ENCODE measurements at regions not wholly inside any gene's neighbourhood (a gene's known extent, or its start where the extent isn't known, plus 50 kb on each side); places are given as distances from the start of the nearest gene placed in this dataset.

GRCh38 chr15:52857937-52858781 lies 68.0 kb upstream of the ONECUT1 start:
- no peaks in the 10 kb centered on the region for H3K27me3 ChIP-seq (ENCODE audit: control insufficient read depth, insufficient read depth, low read length)
- H3K36me3 ChIP-seq (ENCODE audit: control insufficient read depth, low read depth, low read length) = no peaks in the 10 kb centered on the region
- H3K4me1 ChIP-seq (ENCODE audit: control insufficient read depth, low read depth, low read length) = peaks cover 16% of the 10 kb centered on the region
- no peak overlapping the region for H3K4me3 ChIP-seq (ENCODE audit: low read length)
- H3K9ac ChIP-seq (ENCODE audit: low read length) = no peak overlapping the region
- H3K9me3 ChIP-seq (ENCODE audit: control insufficient read depth, low read depth, low read length) = no peaks in the 10 kb centered on the region
- H3K27ac ChIP-seq (ENCODE audit: low read length) = no peak overlapping the region

GRCh38 chr15:52857471-52857870 lies 67.3 kb upstream of the ONECUT1 start:
- no peak overlapping the region for H3K4me3 ChIP-seq (ENCODE audit: low read length)
- H3K9me3 ChIP-seq (ENCODE audit: control insufficient read depth, low read depth, low read length) = no peaks in the 10 kb centered on the region
- H3K27ac ChIP-seq (ENCODE audit: low read length) = no peak overlapping the region
- no peaks in the 10 kb centered on the region for H3K36me3 ChIP-seq (ENCODE audit: control insufficient read depth, low read depth, low read length)
- H3K27me3 ChIP-seq (ENCODE audit: control insufficient read depth, insufficient read depth, low read length) = no peaks in the 10 kb centered on the region
- H3K9ac ChIP-seq (ENCODE audit: low read length) = no peak overlapping the region
- peaks cover 16% of the 10 kb centered on the region for H3K4me1 ChIP-seq (ENCODE audit: control insufficient read depth, low read depth, low read length)

GRCh38 chr15:52856286-52856685 lies 66.2 kb upstream of the ONECUT1 start:
- no peak overlapping the region for H3K9ac ChIP-seq (ENCODE audit: low read length)
- H3K36me3 ChIP-seq (ENCODE audit: control insufficient read depth, low read depth, low read length) = no peaks in the 10 kb centered on the region
- no peak overlapping the region for H3K4me3 ChIP-seq (ENCODE audit: low read length)
- peaks cover 16% of the 10 kb centered on the region for H3K4me1 ChIP-seq (ENCODE audit: control insufficient read depth, low read depth, low read length)
- H3K9me3 ChIP-seq (ENCODE audit: control insufficient read depth, low read depth, low read length) = no peaks in the 10 kb centered on the region
- no peaks in the 10 kb centered on the region for H3K27me3 ChIP-seq (ENCODE audit: control insufficient read depth, insufficient read depth, low read length)
- H3K27ac ChIP-seq (ENCODE audit: low read length) = no peak overlapping the region

- Histone ChIP-seq H3K27me3 (ENCODE audit: control insufficient read depth, insufficient read depth, low read length) (no peaks in the 10 kb centered on the region), H3K36me3 (ENCODE audit: control insufficient read depth, low read depth, low read length) (no peaks in the 10 kb centered on the region), H3K9ac (ENCODE audit: low read length) (no peak overlapping the region), H3K9me3 (ENCODE audit: control insufficient read depth, low read depth, low read length) (no peaks in the 10 kb centered on the region), H3K4me1 (ENCODE audit: control insufficient read depth, low read depth, low read length) (peaks cover 16% of the 10 kb centered on the region), H3K27ac (ENCODE audit: low read length) (no peak overlapping the region), H3K4me3 (ENCODE audit: low read length) (no peak overlapping the region)
Observed at GRCh38 chr15:52855157-52855556, 65.0 kb upstream of the ONECUT1 start.

- H3K27me3 ChIP-seq (ENCODE audit: control insufficient read depth, insufficient read depth, low read length) = no peaks in the 10 kb centered on the region
Observed at GRCh38 chr15:52844823-52845222, 54.7 kb upstream of the ONECUT1 start.

More at GRCh38 chr15:52844823-52845222, 54.7 kb upstream of the ONECUT1 start:
- Histone ChIP-seq H3K4me1 (ENCODE audit: control insufficient read depth, low read depth, low read length) (no peaks in the 10 kb centered on the region), H3K4me3 (ENCODE audit: low read length) (no peak overlapping the region), H3K36me3 (ENCODE audit: control insufficient read depth, low read depth, low read length) (no peaks in the 10 kb centered on the region), H3K9me3 (ENCODE audit: control insufficient read depth, low read depth, low read length) (no peaks in the 10 kb centered on the region), H3K27ac (ENCODE audit: low read length) (no peak overlapping the region), H3K9ac (ENCODE audit: low read length) (no peak overlapping the region)
